ENCODE measurements at regions not wholly inside any gene's neighbourhood (a gene's known extent, or its start where the extent isn't known, plus 50 kb on each side); places are given as distances from the start of the nearest gene placed in this dataset.

- Histone ChIP-seq H3K9me3 (ENCODE audit: control insufficient read depth, low read length) (no peaks in the 10 kb centered on the region), H2BK120ac (ENCODE audit: low read depth, low read length) (no peak overlapping the region), H3K4me2 (ENCODE audit: low read length, poor library complexity, severe bottlenecking) (no peak overlapping the region), H3K4me3 (ENCODE audit: insufficient read depth in 1 of 2, low read depth in 1 of 2, low read length in 2 of 2) (no peak overlapping the region), H3K18ac (ENCODE audit: low read depth in 1 of 2, low read length in 2 of 2) (no peak overlapping the region), H3K9ac (ENCODE audit: low read length) (no peak overlapping the region), H3K23ac (ENCODE audit: low read length in 2 of 2) (no peak overlapping the region), H2AK5ac (ENCODE audit: low read length, severe bottlenecking) (no peak overlapping the region), H3K79me1 (replicated peaks; ENCODE audit: low read length, poor library complexity, severe bottlenecking) (no peaks in the 10 kb centered on the region), H3K4me1 (ENCODE audit: control insufficient read depth, insufficient read depth, low read depth, low read length) (peaks cover 4% of the 10 kb centered on the region), H2BK15ac (ENCODE audit: low read depth, poor library complexity, severe bottlenecking) (no peak overlapping the region), H4K91ac (ENCODE audit: low read length) (no peak overlapping the region), H2BK12ac (ENCODE audit: low read length in 2 of 2) (no peak overlapping the region), H3K14ac (ENCODE audit: low read length in 2 of 2) (no peak overlapping the region), H3K4ac (ENCODE audit: low read depth in 1 of 2, low read length in 2 of 2) (no peak overlapping the region), H3K36me3 (ENCODE audit: control insufficient read depth in 1 of 2, insufficient read depth in 2 of 2, low read depth in 1 of 2, low read length in 2 of 2) (no peaks in the 10 kb centered on the region), H3K27ac (ENCODE audit: low read length, poor library complexity, severe bottlenecking) (no peak overlapping the region), H4K8ac (ENCODE audit: low read length) (no peak overlapping the region), H2BK5ac (ENCODE audit: low read depth, low read length, poor library complexity, severe bottlenecking) (no peak overlapping the region), H3K27me3 (ENCODE audit: control insufficient read depth in 1 of 2, insufficient read depth in 1 of 2, low read length in 2 of 2) (no peaks in the 10 kb centered on the region), H2AFZ (ENCODE audit: low read depth, low read length) (no peak overlapping the region)
- DNase-seq, result no peak
Observed at GRCh38 chr1:67530071-67530470, 99.9 kb upstream of the SERBP1 start.

- H3K4me1 ChIP-seq (ENCODE audit: control insufficient read depth, insufficient read depth, low read depth, low read length), result peaks cover 4% of the 10 kb centered on the region
- no peak overlapping the region for H3K27ac ChIP-seq (ENCODE audit: low read length, poor library complexity, severe bottlenecking)
- H3K4me3 ChIP-seq (ENCODE audit: insufficient read depth in 1 of 2, low read depth in 1 of 2, low read length in 2 of 2), result no peak overlapping the region
- H3K14ac ChIP-seq (ENCODE audit: low read length in 2 of 2), result no peak overlapping the region
- no peak overlapping the region for H2AK5ac ChIP-seq (ENCODE audit: low read length, severe bottlenecking)
- H3K9me3 ChIP-seq (ENCODE audit: control insufficient read depth, low read length), result no peaks in the 10 kb centered on the region
- H2BK5ac ChIP-seq (ENCODE audit: low read depth, low read length, poor library complexity, severe bottlenecking), result no peak overlapping the region
- no peak overlapping the region for H3K18ac ChIP-seq (ENCODE audit: low read depth in 1 of 2, low read length in 2 of 2)
- no peak overlapping the region for H2BK120ac ChIP-seq (ENCODE audit: low read depth, low read length)
- H3K4me2 ChIP-seq (ENCODE audit: low read length, poor library complexity, severe bottlenecking), result no peak overlapping the region
- H3K4ac ChIP-seq (ENCODE audit: low read depth in 1 of 2, low read length in 2 of 2), result no peak overlapping the region
- H3K9ac ChIP-seq (ENCODE audit: low read length), result no peak overlapping the region
- WGBS, result 70% methylated on average over 7 of the region's 7 CpGs
- H3K27me3 ChIP-seq (ENCODE audit: control insufficient read depth in 1 of 2, insufficient read depth in 1 of 2, low read length in 2 of 2), result no peaks in the 10 kb centered on the region
- no peaks in the 10 kb centered on the region for H3K36me3 ChIP-seq (ENCODE audit: control insufficient read depth in 1 of 2, insufficient read depth in 2 of 2, low read depth in 1 of 2, low read length in 2 of 2)
- no peaks in the 10 kb centered on the region for H3K79me1 ChIP-seq (replicated peaks; ENCODE audit: low read length, poor library complexity, severe bottlenecking)
- peak; percentile 81 for DNase-seq
- no peak overlapping the region for H4K91ac ChIP-seq (ENCODE audit: low read length)
- H2AFZ ChIP-seq (ENCODE audit: low read depth, low read length), result no peak overlapping the region
- no peak overlapping the region for H2BK12ac ChIP-seq (ENCODE audit: low read length in 2 of 2)
- H4K8ac ChIP-seq (ENCODE audit: low read length), result no peak overlapping the region
- H3K23ac ChIP-seq (ENCODE audit: low read length in 2 of 2), result no peak overlapping the region
- H2BK15ac ChIP-seq (ENCODE audit: low read depth, poor library complexity, severe bottlenecking), result no peak overlapping the region
Observed at GRCh38 chr1:67532452-67533216, 102.4 kb upstream of the SERBP1 start.

GRCh38 chr1:67534627-67535065 is 104.4 kb upstream of the SERBP1 start:
- Histone ChIP-seq H3K9ac (ENCODE audit: low read length) (peak overlapping the region; percentile 7), H3K4me1 (ENCODE audit: control insufficient read depth, insufficient read depth, low read depth, low read length) (peaks cover 4% of the 10 kb centered on the region), H4K8ac (ENCODE audit: low read length) (no peak overlapping the region), H3K23ac (ENCODE audit: low read length in 2 of 2) (no peak overlapping the region), H3K4me3 (ENCODE audit: insufficient read depth in 1 of 2, low read depth in 1 of 2, low read length in 2 of 2) (no peak overlapping the region), H2BK15ac (ENCODE audit: low read depth, poor library complexity, severe bottlenecking) (no peak overlapping the region), H3K4ac (ENCODE audit: low read depth in 1 of 2, low read length in 2 of 2) (no peak overlapping the region), H3K27ac (ENCODE audit: low read length, poor library complexity, severe bottlenecking) (no peak overlapping the region), H2AK5ac (ENCODE audit: low read length, severe bottlenecking) (no peak overlapping the region), H2AFZ (ENCODE audit: low read depth, low read length) (no peak overlapping the region), H3K4me2 (ENCODE audit: low read length, poor library complexity, severe bottlenecking) (no peak overlapping the region), H3K9me3 (ENCODE audit: control insufficient read depth, low read length) (no peaks in the 10 kb centered on the region), H2BK12ac (ENCODE audit: low read length in 2 of 2) (no peak overlapping the region), H2BK5ac (ENCODE audit: low read depth, low read length, poor library complexity, severe bottlenecking) (no peak overlapping the region), H2BK120ac (ENCODE audit: low read depth, low read length) (no peak overlapping the region), H4K91ac (ENCODE audit: low read length) (no peak overlapping the region), H3K18ac (ENCODE audit: low read depth in 1 of 2, low read length in 2 of 2) (no peak overlapping the region), H3K36me3 (ENCODE audit: control insufficient read depth in 1 of 2, insufficient read depth in 2 of 2, low read depth in 1 of 2, low read length in 2 of 2) (no peaks in the 10 kb centered on the region), H3K27me3 (ENCODE audit: control insufficient read depth in 1 of 2, insufficient read depth in 1 of 2, low read length in 2 of 2) (no peaks in the 10 kb centered on the region), H3K79me1 (replicated peaks; ENCODE audit: low read length, poor library complexity, severe bottlenecking) (no peaks in the 10 kb centered on the region), H3K14ac (ENCODE audit: low read length in 2 of 2) (no peak overlapping the region)
- 0% methylated on average over 2 of the region's 2 CpGs for WGBS
- DNase-seq, result peak; percentile 80

GRCh38 chr1:67535474-67535873 is 105.3 kb upstream of the SERBP1 start:
- H3K4ac ChIP-seq (ENCODE audit: low read depth in 1 of 2, low read length in 2 of 2), result no peak overlapping the region
- no peaks in the 10 kb centered on the region for H3K36me3 ChIP-seq (ENCODE audit: control insufficient read depth in 1 of 2, insufficient read depth in 2 of 2, low read depth in 1 of 2, low read length in 2 of 2)
- H3K23ac ChIP-seq (ENCODE audit: low read length in 2 of 2), result no peak overlapping the region
- no peaks in the 10 kb centered on the region for H3K9me3 ChIP-seq (ENCODE audit: control insufficient read depth, low read length)
- no peak overlapping the region for H2BK5ac ChIP-seq (ENCODE audit: low read depth, low read length, poor library complexity, severe bottlenecking)
- H4K91ac ChIP-seq (ENCODE audit: low read length), result no peak overlapping the region
- H3K4me3 ChIP-seq (ENCODE audit: insufficient read depth in 1 of 2, low read depth in 1 of 2, low read length in 2 of 2), result no peak overlapping the region
- H3K18ac ChIP-seq (ENCODE audit: low read depth in 1 of 2, low read length in 2 of 2), result no peak overlapping the region
- no peak overlapping the region for H2BK12ac ChIP-seq (ENCODE audit: low read length in 2 of 2)
- no peak overlapping the region for H2BK120ac ChIP-seq (ENCODE audit: low read depth, low read length)
- H2AK5ac ChIP-seq (ENCODE audit: low read length, severe bottlenecking), result no peak overlapping the region
- H3K27me3 ChIP-seq (ENCODE audit: control insufficient read depth in 1 of 2, insufficient read depth in 1 of 2, low read length in 2 of 2), result no peaks in the 10 kb centered on the region
- H4K8ac ChIP-seq (ENCODE audit: low read length), result no peak overlapping the region
- H2BK15ac ChIP-seq (ENCODE audit: low read depth, poor library complexity, severe bottlenecking), result no peak overlapping the region
- H3K9ac ChIP-seq (ENCODE audit: low read length), result peak overlapping the region; percentile 7
- no peak overlapping the region for H3K14ac ChIP-seq (ENCODE audit: low read length in 2 of 2)
- H3K79me1 ChIP-seq (replicated peaks; ENCODE audit: low read length, poor library complexity, severe bottlenecking), result no peaks in the 10 kb centered on the region
- 17% methylated on average over 5 of the region's 5 CpGs for WGBS
- H3K4me2 ChIP-seq (ENCODE audit: low read length, poor library complexity, severe bottlenecking), result no peak overlapping the region
- peaks cover 4% of the 10 kb centered on the region for H3K4me1 ChIP-seq (ENCODE audit: control insufficient read depth, insufficient read depth, low read depth, low read length)
- no peak overlapping the region for H3K27ac ChIP-seq (ENCODE audit: low read length, poor library complexity, severe bottlenecking)
- DNase-seq, result peak; percentile 76
- no peak overlapping the region for H2AFZ ChIP-seq (ENCODE audit: low read depth, low read length)

All from mesenchymal stem cell (in vitro differentiated cells and primary cell).